Adrenal gland (tissue), 5 donors: ENCODE measurements at regions not wholly inside any gene's neighbourhood (a gene's known extent, or its start where the extent isn't known, plus 50 kb on each side); places are given as distances from the start of the nearest gene placed in this dataset.
A peak's percentile ranks its signal among the peaks of the same experiment; 100 is the strongest.

Source experiments
- POLR2A ChIP-seq, 2 donors: fragments of 450-650 bp; IDR thresholded peaks; one replicate each; pipeline ENCODE4 v1.6.1; 2017; ENCODE audit warnings: antibody characterized with exemption in 2 of 2, mild to moderate bottlenecking in 2 of 2, moderate library complexity in 1 of 2
- TF ChIP-seq, protein P1 (sequence below), 6 experiments: fragments of 450-650 bp in 4 of 6; fragments of 200-600 bp in 2 of 6; sonication (generic) in 1 of 6; IDR thresholded peaks; 1 replicate in 5 of 6; 2 replicates in 1 of 6; pipeline versions ENCODE4 v1.5.1 to v1.8.0; 2016 to 2021; ENCODE audit warnings: antibody characterized with exemption in 6 of 6, mild to moderate bottlenecking in 2 of 6, moderate library complexity in 1 of 6
- donor health status: DM: no; HTN: no; CAD: no.

DNA sequence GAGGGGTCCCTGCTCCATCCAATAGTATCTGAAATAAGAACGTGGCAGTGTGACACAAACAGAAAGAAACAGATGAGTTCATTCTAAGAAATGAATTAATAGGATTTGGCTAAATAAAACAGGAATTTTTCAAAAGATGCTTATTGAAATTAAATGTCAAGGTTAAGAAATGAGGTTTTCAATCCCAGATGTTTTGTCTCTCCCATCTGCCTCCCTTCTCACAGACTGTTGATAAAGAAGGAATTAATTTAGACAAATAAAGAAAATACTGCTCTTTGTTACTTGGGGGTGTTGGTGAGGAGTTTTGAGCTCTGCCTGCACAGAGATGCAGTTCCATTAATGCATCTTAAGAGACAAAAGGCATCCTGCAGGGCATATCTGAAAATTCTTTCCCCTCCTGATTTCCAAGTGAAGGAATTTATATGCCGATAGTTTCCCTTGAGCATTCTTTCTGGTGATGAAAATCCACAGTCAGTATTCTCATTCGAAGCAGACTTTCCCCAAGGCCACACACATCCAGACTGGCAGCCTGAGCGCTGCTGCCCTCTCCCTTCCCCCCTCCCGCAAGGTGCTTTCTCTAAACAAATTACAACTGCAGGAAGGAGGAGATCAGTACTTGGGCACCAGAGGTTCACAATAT is 385.4 kb upstream of the RND3 start:
- TF ChIP-seq, protein P1, sequence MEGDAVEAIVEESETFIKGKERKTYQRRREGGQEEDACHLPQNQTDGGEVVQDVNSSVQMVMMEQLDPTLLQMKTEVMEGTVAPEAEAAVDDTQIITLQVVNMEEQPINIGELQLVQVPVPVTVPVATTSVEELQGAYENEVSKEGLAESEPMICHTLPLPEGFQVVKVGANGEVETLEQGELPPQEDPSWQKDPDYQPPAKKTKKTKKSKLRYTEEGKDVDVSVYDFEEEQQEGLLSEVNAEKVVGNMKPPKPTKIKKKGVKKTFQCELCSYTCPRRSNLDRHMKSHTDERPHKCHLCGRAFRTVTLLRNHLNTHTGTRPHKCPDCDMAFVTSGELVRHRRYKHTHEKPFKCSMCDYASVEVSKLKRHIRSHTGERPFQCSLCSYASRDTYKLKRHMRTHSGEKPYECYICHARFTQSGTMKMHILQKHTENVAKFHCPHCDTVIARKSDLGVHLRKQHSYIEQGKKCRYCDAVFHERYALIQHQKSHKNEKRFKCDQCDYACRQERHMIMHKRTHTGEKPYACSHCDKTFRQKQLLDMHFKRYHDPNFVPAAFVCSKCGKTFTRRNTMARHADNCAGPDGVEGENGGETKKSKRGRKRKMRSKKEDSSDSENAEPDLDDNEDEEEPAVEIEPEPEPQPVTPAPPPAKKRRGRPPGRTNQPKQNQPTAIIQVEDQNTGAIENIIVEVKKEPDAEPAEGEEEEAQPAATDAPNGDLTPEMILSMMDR (IDR thresholded peaks at IDR 0.05) = peak in 2 of 6 experiments; percentile 23 to 35
- TF ChIP-seq POLR2A (IDR thresholded peaks at IDR 0.05) = no peak
